Activated T-helper 1 cell treated with anti-CD3 and anti-CD28 coated beads, Interleukin-12 subunit alpha, Interleukin-12 subunit beta, Interleukin-2, Interleukin-4 antibody, amounts not matched to agents 30 ng/mL and 10 ng/mL and 1 ng/mL, durations not matched to agents 14 hours and 24 hours and 36 hours (primary cell): ENCODE measurements at regions not wholly inside any gene's neighbourhood (a gene's known extent, or its start where the extent isn't known, plus 50 kb on each side); places are given as distances from the start of the nearest gene placed in this dataset.
"Not testable (repeated sequence)": the region's sequence is repeated elsewhere in the genome, so short reads cannot be mapped to it uniquely, and the experiment has no call there.

Experiments used
- DNase-seq: peaks from one replicate; pipeline ENCODE4 v3.0.0; 2021; ENCODE audit warnings: low spot score
- H3K27ac Mint-ChIP-seq: one replicate; pipeline ENCODE4 v1.8.0; 2021; ENCODE audit warnings: mild to moderate bottlenecking, mixed read lengths
- H3K27me3 Mint-ChIP-seq: one replicate; pipeline ENCODE4 v1.8.0; 2022; ENCODE audit warnings: mild to moderate bottlenecking, moderate library complexity, mixed read lengths; ENCODE audit not compliant: insufficient read depth
- H3K36me3 Mint-ChIP-seq: one replicate; pipeline ENCODE4 v1.8.0; 2021; ENCODE audit warnings: low read depth, mixed read lengths
- H3K4me1 Mint-ChIP-seq: one replicate; pipeline ENCODE4 v1.8.0; 2021; ENCODE audit warnings: low read depth, mixed read lengths
- H3K4me3 Mint-ChIP-seq: one replicate; pipeline ENCODE4 v1.8.0; 2021; ENCODE audit warnings: mild to moderate bottlenecking, moderate library complexity, mixed read lengths
- H3K9me3 Mint-ChIP-seq: one replicate; pipeline ENCODE4 v1.8.0; 2021; ENCODE audit warnings: mixed read lengths
- intact Hi-C: fragments of 100-400 bp; cut with micrococcal nuclease; formaldehyde crosslinking; loops from one replicate; pipeline ENCODE4 v1.15.1; 2024

- Mint-ChIP-seq H3K27me3 (no peaks in the 10 kb centered on the region), H3K36me3 (no peaks in the 10 kb centered on the region), H3K4me1 (no peaks in the 10 kb centered on the region), H3K4me3 (no peak overlapping the region), H3K9me3 (no peaks in the 10 kb centered on the region), H3K27ac (no peak overlapping the region)
- intact Hi-C loops: no loop called here
- no peak for DNase-seq
These were observed 734.4 kb downstream of the PLA2G4A start for GRCh38 chr1:187563191-187563590.

DNA sequence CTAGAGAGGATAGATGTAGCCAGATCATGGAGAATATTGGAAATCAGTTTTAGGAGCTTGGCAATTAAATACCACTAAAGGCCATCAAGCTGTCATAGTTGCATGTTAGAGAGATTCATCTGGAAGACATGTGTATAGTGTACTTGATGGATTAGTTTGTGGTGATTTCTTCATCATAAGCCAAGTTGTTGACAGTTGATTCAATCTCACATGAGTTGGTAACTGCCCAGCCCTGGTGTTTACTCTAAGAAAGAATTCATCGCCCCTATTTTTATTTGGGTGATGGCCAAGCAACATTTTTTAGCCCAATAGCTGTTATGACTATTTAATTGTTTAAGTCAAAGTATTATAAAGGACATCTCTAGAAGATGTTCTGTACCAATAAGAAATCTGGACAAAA lies 737.6 kb downstream of the PLA2G4A start:
- no peaks in the 10 kb centered on the region for H3K9me3 Mint-ChIP-seq
- DNase-seq: no peak
- no peak overlapping the region for H3K27ac Mint-ChIP-seq
- no peaks in the 10 kb centered on the region for H3K36me3 Mint-ChIP-seq
- no peaks in the 10 kb centered on the region for H3K4me1 Mint-ChIP-seq
- intact Hi-C loops: no loop called here
- no peak overlapping the region for H3K4me3 Mint-ChIP-seq
- no peaks in the 10 kb centered on the region for H3K27me3 Mint-ChIP-seq

GRCh38 chr1:187568067-187568466 lies 739.3 kb downstream of the PLA2G4A start:
- no peaks in the 10 kb centered on the region for H3K36me3 Mint-ChIP-seq
- DNase-seq: no peak
- no peaks in the 10 kb centered on the region for H3K27me3 Mint-ChIP-seq
- no peak overlapping the region for H3K27ac Mint-ChIP-seq
- H3K4me3 Mint-ChIP-seq: no peak overlapping the region
- H3K9me3 Mint-ChIP-seq: no peaks in the 10 kb centered on the region
- intact Hi-C loops: no loop called here
- H3K4me1 Mint-ChIP-seq: no peaks in the 10 kb centered on the region

GRCh38 chr1:187570166-187570565 lies 741.4 kb downstream of the PLA2G4A start:
- DNase-seq: no peak
- H3K4me1 Mint-ChIP-seq: no peaks in the 10 kb centered on the region
- no peaks in the 10 kb centered on the region for H3K9me3 Mint-ChIP-seq
- intact Hi-C loops: no loop called here
- H3K27ac Mint-ChIP-seq: no peak overlapping the region
- no peak overlapping the region for H3K4me3 Mint-ChIP-seq
- H3K36me3 Mint-ChIP-seq: no peaks in the 10 kb centered on the region
- no peaks in the 10 kb centered on the region for H3K27me3 Mint-ChIP-seq

- H3K4me3 Mint-ChIP-seq: no peak overlapping the region
- H3K9me3 Mint-ChIP-seq: peaks cover 5% of the 10 kb centered on the region
- no peak for DNase-seq
- H3K36me3 Mint-ChIP-seq: no peaks in the 10 kb centered on the region
- no peaks in the 10 kb centered on the region for H3K27me3 Mint-ChIP-seq
- no peaks in the 10 kb centered on the region for H3K4me1 Mint-ChIP-seq
- H3K27ac Mint-ChIP-seq: no peak overlapping the region
- intact Hi-C loops: no loop called here
These were observed 748.9 kb downstream of the PLA2G4A start for GRCh38 chr1:187577610-187578009.

- no peak for DNase-seq
- H3K4me3 Mint-ChIP-seq: no peak overlapping the region
- H3K9me3 Mint-ChIP-seq: peaks cover 5% of the 10 kb centered on the region
- H3K27me3 Mint-ChIP-seq: no peaks in the 10 kb centered on the region
- intact Hi-C loops: no loop called here
- no peaks in the 10 kb centered on the region for H3K4me1 Mint-ChIP-seq
- no peak overlapping the region for H3K27ac Mint-ChIP-seq
- no peaks in the 10 kb centered on the region for H3K36me3 Mint-ChIP-seq
These were observed 760.2 kb downstream of the PLA2G4A start for GRCh38 chr1:187588917-187589316.

GRCh38 chr1:187605736-187606135 lies 777.0 kb downstream of the PLA2G4A start:
- Mint-ChIP-seq H3K36me3 (no peaks in the 10 kb centered on the region), H3K4me1 (no peaks in the 10 kb centered on the region), H3K27me3 (no peaks in the 10 kb centered on the region), H3K4me3 (no peak overlapping the region), H3K27ac (no peak overlapping the region), H3K9me3 (peaks cover 8% of the 10 kb centered on the region)
- intact Hi-C loops: no loop called here
- DNase-seq: no peak

GRCh38 chr1:187615853-187616735 lies 787.3 kb downstream of the PLA2G4A start:
- H3K36me3 Mint-ChIP-seq, H3K27me3 Mint-ChIP-seq, H3K4me1 Mint-ChIP-seq, DNase-seq, intact Hi-C loops, H3K4me3 Mint-ChIP-seq, H3K27ac Mint-ChIP-seq: not testable (repeated sequence)
- H3K9me3 Mint-ChIP-seq: peaks cover 16% of the 10 kb centered on the region

- H3K36me3 Mint-ChIP-seq, H3K27me3 Mint-ChIP-seq, intact Hi-C loops, H3K27ac Mint-ChIP-seq, H3K4me1 Mint-ChIP-seq, H3K4me3 Mint-ChIP-seq, DNase-seq: not testable (repeated sequence)
- peaks cover 16% of the 10 kb centered on the region for H3K9me3 Mint-ChIP-seq
These were observed 788.1 kb downstream of the PLA2G4A start for GRCh38 chr1:187616830-187617229.

DNA sequence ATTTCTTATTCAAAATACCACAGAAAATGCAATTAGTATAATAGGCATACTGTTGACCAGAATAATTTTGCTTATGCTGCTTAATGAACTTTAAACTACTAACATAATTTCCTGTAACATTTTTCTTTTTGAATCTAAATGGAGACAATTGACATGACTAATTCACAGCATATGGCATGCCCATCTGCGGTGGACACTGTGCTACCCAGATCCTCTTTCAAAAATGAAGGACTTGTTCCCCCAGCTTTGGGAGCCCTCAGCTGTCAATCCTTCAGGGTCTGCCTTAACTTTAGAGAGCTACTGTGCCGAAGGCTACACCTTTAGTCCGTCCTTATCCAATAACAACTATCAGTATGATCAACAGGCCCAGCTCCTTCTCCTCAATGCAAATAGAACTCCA lies 789.0 kb downstream of the PLA2G4A start:
- DNase-seq: no peak
- no peaks in the 10 kb centered on the region for H3K36me3 Mint-ChIP-seq
- no peak overlapping the region for H3K4me3 Mint-ChIP-seq
- H3K27me3 Mint-ChIP-seq: no peaks in the 10 kb centered on the region
- no peaks in the 10 kb centered on the region for H3K4me1 Mint-ChIP-seq
- intact Hi-C loops: no loop called here
- no peak overlapping the region for H3K27ac Mint-ChIP-seq
- peaks cover 16% of the 10 kb centered on the region for H3K9me3 Mint-ChIP-seq

DNA sequence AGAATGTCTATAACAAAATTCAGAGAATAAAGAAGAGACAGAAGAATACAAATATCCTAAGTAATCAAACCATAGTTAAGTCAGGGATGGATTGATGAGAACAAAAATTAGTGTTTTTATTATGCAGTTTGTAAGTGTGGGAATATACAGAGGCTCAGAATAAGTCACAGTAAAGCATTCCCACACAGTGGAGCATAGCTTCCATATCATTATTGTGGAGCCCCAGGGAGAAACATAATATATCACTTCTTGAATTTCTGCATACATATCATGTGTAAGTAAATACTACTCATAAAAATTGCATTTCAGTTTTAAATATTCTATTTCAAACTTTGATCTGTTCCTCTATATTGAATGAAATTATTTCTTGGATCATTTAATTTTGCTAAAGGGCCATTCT lies 790.4 kb downstream of the PLA2G4A start:
- Mint-ChIP-seq H3K36me3 (no peaks in the 10 kb centered on the region), H3K4me1 (no peaks in the 10 kb centered on the region), H3K9me3 (peaks cover 16% of the 10 kb centered on the region), H3K27ac (no peak overlapping the region), H3K27me3 (no peaks in the 10 kb centered on the region), H3K4me3 (no peak overlapping the region)
- intact Hi-C loops: no loop called here
- no peak for DNase-seq

GRCh38 chr1:187621951-187622350 lies 793.2 kb downstream of the PLA2G4A start:
- Mint-ChIP-seq H3K27ac (no peak overlapping the region), H3K9me3 (peaks cover 6% of the 10 kb centered on the region)

DNA sequence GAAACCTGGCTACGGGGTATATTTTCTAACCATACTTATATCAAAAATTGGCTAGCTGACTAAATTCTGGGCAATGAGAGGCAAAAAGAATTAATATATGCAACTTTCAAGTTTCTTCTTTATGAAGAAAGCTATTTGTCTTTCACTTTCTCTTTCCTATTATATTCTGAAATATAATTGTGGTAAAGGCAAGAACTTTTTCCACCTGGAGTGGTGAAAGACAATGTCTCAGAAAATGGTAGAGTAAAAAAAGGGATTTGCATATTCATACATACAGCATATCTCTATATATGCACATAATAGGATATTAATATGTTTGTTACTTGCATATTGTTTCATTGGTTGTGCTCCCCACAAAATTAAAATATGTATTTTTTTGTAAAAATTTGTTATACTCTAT lies 793.8 kb downstream of the PLA2G4A start:
- no peak for DNase-seq
- Mint-ChIP-seq H3K9me3 (peaks cover 6% of the 10 kb centered on the region), H3K27ac (no peak overlapping the region), H3K27me3 (no peaks in the 10 kb centered on the region), H3K36me3 (no peaks in the 10 kb centered on the region), H3K4me3 (no peak overlapping the region), H3K4me1 (no peaks in the 10 kb centered on the region)
- intact Hi-C loops: no loop called here

More at GRCh38 chr1:187621951-187622350, 793.2 kb downstream of the PLA2G4A start:
- no peaks in the 10 kb centered on the region for H3K27me3 Mint-ChIP-seq
- H3K4me1 Mint-ChIP-seq: no peaks in the 10 kb centered on the region
- no peak for DNase-seq
- H3K4me3 Mint-ChIP-seq: no peak overlapping the region
- no peaks in the 10 kb centered on the region for H3K36me3 Mint-ChIP-seq
- intact Hi-C loops: no loop called here
